ENCODE measurements at regions not wholly inside any gene's neighbourhood (a gene's known extent, or its start where the extent isn't known, plus 50 kb on each side); places are given as distances from the start of the nearest gene placed in this dataset.
"Not testable (repeated sequence)": the region's sequence is repeated elsewhere in the genome, so short reads cannot be mapped to it uniquely, and the experiment has no call there.

DNA sequence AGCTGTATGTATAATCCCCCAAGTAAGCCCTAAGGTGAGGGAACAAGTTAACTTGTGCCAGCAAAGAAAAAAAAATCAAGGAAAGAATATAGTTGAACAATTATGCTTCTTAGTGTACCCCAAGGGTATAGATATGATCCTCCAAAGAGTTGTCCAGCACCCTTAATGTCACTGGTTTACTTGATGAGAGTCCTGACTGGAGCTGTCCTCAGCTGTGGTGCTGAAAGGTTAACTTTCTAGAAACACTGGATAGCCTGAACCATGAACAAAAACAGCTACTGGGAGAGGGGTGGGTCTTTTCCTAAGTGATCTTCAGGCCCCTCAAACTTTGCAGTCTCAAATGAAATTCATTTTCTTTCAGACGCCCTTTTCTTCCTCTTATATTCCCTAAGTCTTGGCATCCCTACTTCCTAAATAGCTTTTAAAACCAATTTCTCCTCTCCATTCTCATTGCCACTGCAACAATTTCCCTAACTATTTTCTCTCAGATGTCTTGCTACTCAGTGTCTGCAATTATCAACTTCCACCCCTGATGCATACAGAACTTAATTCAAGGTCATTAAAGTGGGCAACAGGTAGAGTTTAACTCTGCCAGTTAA lies 83.5 kb upstream of the PROKR2 start:
- no peak for DNase-seq
- intact Hi-C loops (cut with DNase I; ENCODE audit: low total_unique reads) = no loop called here
- no peaks in the 10 kb centered on the region for H3K9me3 ChIP-seq
- no peaks in the 10 kb centered on the region for H3K36me3 ChIP-seq
- TF ChIP-seq, protein P1, sequence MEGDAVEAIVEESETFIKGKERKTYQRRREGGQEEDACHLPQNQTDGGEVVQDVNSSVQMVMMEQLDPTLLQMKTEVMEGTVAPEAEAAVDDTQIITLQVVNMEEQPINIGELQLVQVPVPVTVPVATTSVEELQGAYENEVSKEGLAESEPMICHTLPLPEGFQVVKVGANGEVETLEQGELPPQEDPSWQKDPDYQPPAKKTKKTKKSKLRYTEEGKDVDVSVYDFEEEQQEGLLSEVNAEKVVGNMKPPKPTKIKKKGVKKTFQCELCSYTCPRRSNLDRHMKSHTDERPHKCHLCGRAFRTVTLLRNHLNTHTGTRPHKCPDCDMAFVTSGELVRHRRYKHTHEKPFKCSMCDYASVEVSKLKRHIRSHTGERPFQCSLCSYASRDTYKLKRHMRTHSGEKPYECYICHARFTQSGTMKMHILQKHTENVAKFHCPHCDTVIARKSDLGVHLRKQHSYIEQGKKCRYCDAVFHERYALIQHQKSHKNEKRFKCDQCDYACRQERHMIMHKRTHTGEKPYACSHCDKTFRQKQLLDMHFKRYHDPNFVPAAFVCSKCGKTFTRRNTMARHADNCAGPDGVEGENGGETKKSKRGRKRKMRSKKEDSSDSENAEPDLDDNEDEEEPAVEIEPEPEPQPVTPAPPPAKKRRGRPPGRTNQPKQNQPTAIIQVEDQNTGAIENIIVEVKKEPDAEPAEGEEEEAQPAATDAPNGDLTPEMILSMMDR (IDR thresholded peaks at IDR 0.05) = no peak
- TF ChIP-seq POLR2A (IDR thresholded peaks at IDR 0.05) = no peak
- no peak overlapping the region for H3K27ac ChIP-seq
- H3K4me3 ChIP-seq = no peak overlapping the region
- H3K27me3 ChIP-seq = no peaks in the 10 kb centered on the region
- H3K4me1 ChIP-seq = no peaks in the 10 kb centered on the region

DNA sequence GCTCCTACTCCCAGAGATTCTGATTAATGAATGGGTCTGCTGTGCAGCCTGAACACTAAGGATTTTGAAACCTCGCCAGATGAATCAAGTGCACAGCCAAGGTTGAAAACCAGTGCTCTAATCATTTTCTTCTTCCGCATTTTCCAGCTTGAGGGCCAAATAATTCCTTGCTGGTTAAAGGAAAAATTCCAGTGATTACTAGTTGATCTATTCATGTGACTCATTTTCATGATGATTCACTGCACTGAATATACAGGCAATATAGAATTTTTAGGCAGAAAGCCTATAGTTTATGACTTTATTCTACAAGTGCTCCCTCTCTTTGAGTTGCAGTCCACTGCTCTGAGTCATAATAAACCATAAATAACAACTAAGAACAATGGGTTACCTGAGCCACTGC lies 80.6 kb upstream of the PROKR2 start:
- intact Hi-C loops (cut with DNase I; ENCODE audit: low total_unique reads) = no loop called here
- no peak for TF ChIP-seq POLR2A (IDR thresholded peaks at IDR 0.05)
- TF ChIP-seq, protein P1 (IDR thresholded peaks at IDR 0.05) = no peak
- Histone ChIP-seq H3K27ac (no peak overlapping the region), H3K27me3 (no peaks in the 10 kb centered on the region), H3K4me1 (no peaks in the 10 kb centered on the region), H3K4me3 (no peak overlapping the region), H3K36me3 (no peaks in the 10 kb centered on the region), H3K9me3 (no peaks in the 10 kb centered on the region)
- no peak for DNase-seq

- Histone ChIP-seq H3K4me3 (no peak overlapping the region), H3K27me3 (no peaks in the 10 kb centered on the region), H3K27ac (no peak overlapping the region), H3K36me3 (no peaks in the 10 kb centered on the region), H3K4me1 (no peaks in the 10 kb centered on the region), H3K9me3 (no peaks in the 10 kb centered on the region)
- no peak for DNase-seq
- TF ChIP-seq, protein P1 (IDR thresholded peaks at IDR 0.05) = no peak
- TF ChIP-seq POLR2A (IDR thresholded peaks at IDR 0.05) = no peak
- intact Hi-C loops (cut with DNase I; ENCODE audit: low total_unique reads) = no loop called here
Observed at GRCh38 chr20:5395932-5396727, 79.4 kb upstream of the PROKR2 start.

- no peak overlapping the region for H3K27ac ChIP-seq
- intact Hi-C loops (cut with DNase I; ENCODE audit: low total_unique reads) = no loop called here
- H3K36me3 ChIP-seq = no peaks in the 10 kb centered on the region
- no peak overlapping the region for H3K4me3 ChIP-seq
- no peaks in the 10 kb centered on the region for H3K9me3 ChIP-seq
- no peaks in the 10 kb centered on the region for H3K27me3 ChIP-seq
- H3K4me1 ChIP-seq = no peaks in the 10 kb centered on the region
- TF ChIP-seq POLR2A (IDR thresholded peaks at IDR 0.05) = no peak
- TF ChIP-seq, protein P1 (IDR thresholded peaks at IDR 0.05) = no peak
- DNase-seq = no peak
Observed at GRCh38 chr20:5393218-5393870, 76.6 kb upstream of the PROKR2 start.

- no peaks in the 10 kb centered on the region for H3K4me1 ChIP-seq
- no peaks in the 10 kb centered on the region for H3K36me3 ChIP-seq
- H3K4me3 ChIP-seq = no peak overlapping the region
- no peak overlapping the region for H3K27ac ChIP-seq
- intact Hi-C loops (cut with DNase I; ENCODE audit: low total_unique reads) = no loop called here
- DNase-seq = no peak
- no peaks in the 10 kb centered on the region for H3K9me3 ChIP-seq
- H3K27me3 ChIP-seq = no peaks in the 10 kb centered on the region
- TF ChIP-seq, protein P1 (IDR thresholded peaks at IDR 0.05) = no peak
- no peak for TF ChIP-seq POLR2A (IDR thresholded peaks at IDR 0.05)
Observed at GRCh38 chr20:5390720-5391119, 74.0 kb upstream of the PROKR2 start.

GRCh38 chr20:5386846-5387245 lies 70.1 kb upstream of the PROKR2 start:
- H3K36me3 ChIP-seq; H3K4me1 ChIP-seq; intact Hi-C loops (cut with DNase I; ENCODE audit: low total_unique reads); DNase-seq; H3K27ac ChIP-seq; H3K4me3 ChIP-seq; H3K9me3 ChIP-seq; H3K27me3 ChIP-seq: not testable (repeated sequence)

DNA sequence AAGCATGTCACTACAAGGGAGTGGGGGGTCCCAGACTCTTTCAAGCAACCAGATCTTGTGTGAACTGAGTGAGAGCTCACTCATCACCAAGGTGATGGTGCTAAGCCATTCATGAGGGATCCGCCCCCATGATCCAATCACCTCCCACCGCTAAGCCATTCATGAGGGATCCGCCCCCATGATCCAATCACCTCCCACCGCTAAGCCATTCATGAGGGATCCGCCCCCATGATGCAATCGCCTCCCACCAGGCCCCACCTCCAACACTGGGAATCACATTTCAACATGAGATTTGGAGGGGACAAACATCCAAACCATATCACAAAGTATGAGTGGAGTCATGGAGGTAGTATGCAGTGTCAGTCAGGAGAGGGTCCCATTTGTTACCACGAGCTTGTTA lies 64.8 kb upstream of the PROKR2 start:
- H3K36me3 ChIP-seq; H3K27me3 ChIP-seq; intact Hi-C loops (cut with DNase I; ENCODE audit: low total_unique reads); H3K4me1 ChIP-seq; H3K9me3 ChIP-seq; DNase-seq; H3K4me3 ChIP-seq; H3K27ac ChIP-seq: not testable (repeated sequence)
